PC-3 (cell line): ENCODE measurements at regions not wholly inside any gene's neighbourhood (a gene's known extent, or its start where the extent isn't known, plus 50 kb on each side); places are given as distances from the start of the nearest gene placed in this dataset.
"Not testable (repeated sequence)": the region's sequence is repeated elsewhere in the genome, so short reads cannot be mapped to it uniquely, and the experiment has no call there.

Experiments
- EZH2 ChIP-seq: fragments of 300-600 bp; sonication (generic); IDR thresholded peaks from one replicate; pipeline ENCODE4 v1.6.1; 2017; ENCODE audit warnings: antibody characterized with exemption, mild to moderate bottlenecking, low read length; ENCODE audit not compliant: unreplicated experiment
- EZH2phosphoT487 ChIP-seq: fragments of 300-600 bp; sonication (generic); IDR thresholded peaks from 2 replicates; pipeline ENCODE4 v1.6.1; 2018; ENCODE audit warnings: mild to moderate bottlenecking, antibody characterized with exemption, low read length, borderline replicate concordance
- TF ChIP-seq, protein P1 (sequence below): fragments of 300-600 bp; sonication (generic); conservative IDR thresholded peaks from 2 replicates; pipeline ENCODE4 v1.5.1; 2017; ENCODE audit warnings: antibody characterized with exemption, low read depth, mild to moderate bottlenecking, low read length

DNA sequence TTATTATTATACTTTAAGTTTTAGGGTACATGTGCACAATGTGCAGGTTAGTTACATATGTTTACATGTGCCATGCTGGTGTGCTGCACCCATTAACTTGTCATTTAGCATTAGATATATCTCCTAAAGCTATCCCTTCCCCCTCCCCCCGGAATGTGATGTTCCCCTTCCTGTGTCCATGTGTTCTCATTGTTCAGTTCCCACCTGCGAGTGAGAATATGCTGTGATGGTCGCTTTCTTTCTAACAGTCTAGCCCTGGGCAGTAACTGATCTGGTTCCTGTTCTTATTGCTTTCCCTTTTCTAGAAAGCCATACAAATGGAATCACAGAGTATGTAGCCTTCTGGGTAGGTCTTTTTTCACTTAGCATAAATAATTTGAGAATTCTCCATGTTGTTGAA, 311.1 kb upstream of the CNTNAP2 start:
- TF ChIP-seq, protein P1, sequence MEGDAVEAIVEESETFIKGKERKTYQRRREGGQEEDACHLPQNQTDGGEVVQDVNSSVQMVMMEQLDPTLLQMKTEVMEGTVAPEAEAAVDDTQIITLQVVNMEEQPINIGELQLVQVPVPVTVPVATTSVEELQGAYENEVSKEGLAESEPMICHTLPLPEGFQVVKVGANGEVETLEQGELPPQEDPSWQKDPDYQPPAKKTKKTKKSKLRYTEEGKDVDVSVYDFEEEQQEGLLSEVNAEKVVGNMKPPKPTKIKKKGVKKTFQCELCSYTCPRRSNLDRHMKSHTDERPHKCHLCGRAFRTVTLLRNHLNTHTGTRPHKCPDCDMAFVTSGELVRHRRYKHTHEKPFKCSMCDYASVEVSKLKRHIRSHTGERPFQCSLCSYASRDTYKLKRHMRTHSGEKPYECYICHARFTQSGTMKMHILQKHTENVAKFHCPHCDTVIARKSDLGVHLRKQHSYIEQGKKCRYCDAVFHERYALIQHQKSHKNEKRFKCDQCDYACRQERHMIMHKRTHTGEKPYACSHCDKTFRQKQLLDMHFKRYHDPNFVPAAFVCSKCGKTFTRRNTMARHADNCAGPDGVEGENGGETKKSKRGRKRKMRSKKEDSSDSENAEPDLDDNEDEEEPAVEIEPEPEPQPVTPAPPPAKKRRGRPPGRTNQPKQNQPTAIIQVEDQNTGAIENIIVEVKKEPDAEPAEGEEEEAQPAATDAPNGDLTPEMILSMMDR = not testable (repeated sequence)
- TF ChIP-seq EZH2, EZH2phosphoT487: not testable (repeated sequence)
